Activated CD8-positive, alpha-beta memory T cell treated with anti-CD3 and anti-CD28 coated beads for 1 hour (primary cell): ENCODE measurements at regions not wholly inside any gene's neighbourhood (a gene's known extent, or its start where the extent isn't known, plus 50 kb on each side); places are given as distances from the start of the nearest gene placed in this dataset.

Source experiments
- DNase-seq, 2 donors: peaks; one replicate each; pipeline ENCODE4 v3.0.0-alpha.2; 2020; ENCODE audit warnings: low read depth in 1 of 2; ENCODE audit errors: extremely low read depth in 1 of 2

- DNase-seq: no peak
These were observed 1023.2 kb downstream of the KCNT2 start for GRCh38 chr1:195584870-195585624.

GRCh38 chr1:195580988-195581387 lies 1027.3 kb downstream of the KCNT2 start:
- DNase-seq: no peak

- no peak for DNase-seq
These were observed 1030.5 kb downstream of the KCNT2 start for GRCh38 chr1:195577748-195578147.

GRCh38 chr1:195576641-195577040 lies 1031.6 kb downstream of the KCNT2 start:
- DNase-seq: no peak

- no peak for DNase-seq
These were observed 1033.7 kb downstream of the KCNT2 start for GRCh38 chr1:195574511-195574910.

GRCh38 chr1:195569934-195570333 lies 1038.3 kb downstream of the KCNT2 start:
- DNase-seq: no peak

- no peak for DNase-seq
These were observed 1039.9 kb downstream of the KCNT2 start for GRCh38 chr1:195568389-195568788.

GRCh38 chr1:195562074-195562473 lies 1046.2 kb downstream of the KCNT2 start:
- no peak for DNase-seq

- no peak for DNase-seq
These were observed 1058.0 kb downstream of the KCNT2 start for GRCh38 chr1:195550071-195550862.

GRCh38 chr1:195530961-195531360 lies 1077.3 kb downstream of the KCNT2 start:
- no peak for DNase-seq

GRCh38 chr1:195529881-195530280 lies 1078.4 kb downstream of the KCNT2 start:
- DNase-seq: no peak

- no peak for DNase-seq
These were observed 1087.5 kb downstream of the KCNT2 start for GRCh38 chr1:195520757-195521156.

- no peak for DNase-seq
These were observed 1092.2 kb downstream of the KCNT2 start for GRCh38 chr1:195516036-195516435.

GRCh38 chr1:195511501-195511900 lies 1096.7 kb downstream of the KCNT2 start:
- no peak for DNase-seq

- no peak for DNase-seq
These were observed 1107.1 kb downstream of the KCNT2 start for GRCh38 chr1:195501118-195501517.

- DNase-seq: no peak
These were observed 1112.3 kb downstream of the KCNT2 start for GRCh38 chr1:195495720-195496635.

GRCh38 chr1:195482137-195482536 lies 1126.1 kb downstream of the KCNT2 start:
- DNase-seq: no peak

GRCh38 chr1:195481293-195481692 lies 1126.9 kb downstream of the KCNT2 start:
- DNase-seq: no peak

- no peak for DNase-seq
These were observed 1132.7 kb downstream of the KCNT2 start for GRCh38 chr1:195475568-195475967.

- no peak for DNase-seq
These were observed 1135.9 kb downstream of the KCNT2 start for GRCh38 chr1:195472291-195472690.

GRCh38 chr1:195466639-195467038 lies 1141.6 kb downstream of the KCNT2 start:
- no peak for DNase-seq
